Thyroid gland (tissue), 4 donors: ENCODE measurements at regions not wholly inside any gene's neighbourhood (a gene's known extent, or its start where the extent isn't known, plus 50 kb on each side); places are given as distances from the start of the nearest gene placed in this dataset.
"Not testable (repeated sequence)": the region's sequence is repeated elsewhere in the genome, so short reads cannot be mapped to it uniquely, and the experiment has no call there.

ENCODE experiments used
- DNase-seq, 2 donors: peaks; one replicate each; pipeline ENCODE4 v3.0.0-alpha.2; 2019
- H3K27ac ChIP-seq, 3 donors: fragments of 200-600 bp; sonication (generic); 1 replicate in 2 of 3; 2 replicates in 1 of 3; pipeline ENCODE4 v1.5.1; 2016 to 2019; ENCODE audit warnings: mild to moderate bottlenecking in 1 of 3, moderate library complexity in 1 of 3
- H3K27me3 ChIP-seq: fragments of 200-600 bp; sonication (generic); one replicate; pipeline ENCODE4 v1.5.1; 2019
- H3K36me3 ChIP-seq, 2 donors: fragments of 200-600 bp; sonication (generic); one replicate each; pipeline ENCODE4 v1.5.1; 2016 to 2019
- H3K4me1 ChIP-seq, 2 donors: fragments of 200-600 bp; sonication (generic); one replicate each; pipeline ENCODE4 v1.5.1; 2017 to 2019
- H3K4me3 ChIP-seq, 3 donors: fragments of 200-600 bp; sonication (generic); replicated peaks in 1 of 3; 1 replicate in 2 of 3; 2 replicates in 1 of 3; pipeline ENCODE4 v1.5.1; 2016; ENCODE audit warnings: mild to moderate bottlenecking in 1 of 3
- H3K9me3 ChIP-seq: fragments of 200-600 bp; sonication (generic); one replicate; pipeline ENCODE4 v1.5.1; 2017
- CTCF ChIP-seq, 6 experiments: fragments of 200-600 bp in 3 of 6; fragments of 450-650 bp in 3 of 6; sonication (generic) in 3 of 6; IDR thresholded peaks; one replicate each; pipeline ENCODE4 v1.5.1; 2016 to 2019; ENCODE audit warnings: antibody characterized with exemption in 6 of 6, mild to moderate bottlenecking in 2 of 6, inconsistent platforms in 1 of 6, moderate library complexity in 1 of 6
- POLR2A ChIP-seq, 2 donors: fragments of 450-650 bp; IDR thresholded peaks; one replicate each; pipeline ENCODE4 v1.6.1; 2017; ENCODE audit warnings: antibody characterized with exemption in 2 of 2, mild to moderate bottlenecking in 2 of 2, moderate library complexity in 1 of 2
- WGBS, 2 donors: methylation state at CpG; one replicate each; pipeline ENCODE4 v1.1.5; 2017; 5-methylcytosine and 5-hydroxymethylcytosine counted together
- intact Hi-C: fragments of 100-400 bp; cut with DNase I; formaldehyde crosslinking; loops from one replicate; pipeline ENCODE4 v1.15.1; 2023

GRCh38 chr1:232737917-232738316 is 67.3 kb upstream of the MAP10 start:
- 77 to 84% methylated on average over 2 of the region's 2 CpGs for whole genome bisulfite sequencing, 2 donors

GRCh38 chr1:232743999-232744398 is 61.2 kb upstream of the MAP10 start:
- Histone ChIP-seq H3K36me3 (no peaks in the 10 kb centered on the region), H3K4me1 (no peaks in the 10 kb centered on the region), H3K27me3 (no peaks in the 10 kb centered on the region), H3K4me3 (no peak overlapping the region), H3K9me3 (no peaks in the 10 kb centered on the region), H3K27ac (no peak overlapping the region)
- no peak for DNase-seq
- intact Hi-C loops: no loop called here
- WGBS, 2 donors: 95 to 100% methylated on average over 1 of the region's 1 CpG
- TF ChIP-seq CTCF (IDR thresholded peaks at IDR 0.05): no peak
- no peak for TF ChIP-seq POLR2A (IDR thresholded peaks at IDR 0.05)

More at GRCh38 chr1:232737917-232738316, 67.3 kb upstream of the MAP10 start:
- TF ChIP-seq CTCF (IDR thresholded peaks at IDR 0.05): no peak
- no peak for TF ChIP-seq POLR2A (IDR thresholded peaks at IDR 0.05)
- H3K27me3 ChIP-seq: no peaks in the 10 kb centered on the region
- H3K4me3 ChIP-seq: no peak overlapping the region
- no peak for DNase-seq
- no peaks in the 10 kb centered on the region for H3K36me3 ChIP-seq
- H3K27ac ChIP-seq: no peak overlapping the region
- H3K4me1 ChIP-seq: no peaks in the 10 kb centered on the region
- no peaks in the 10 kb centered on the region for H3K9me3 ChIP-seq
- intact Hi-C loops: no loop called here

GRCh38 chr1:232744847-232745246 is 60.4 kb upstream of the MAP10 start:
- no peak overlapping the region for H3K27ac ChIP-seq
- H3K27me3 ChIP-seq: no peaks in the 10 kb centered on the region
- 91 to 96% methylated on average over 6 of the region's 6 CpGs for WGBS, 2 donors
- H3K9me3 ChIP-seq: no peaks in the 10 kb centered on the region
- DNase-seq: no peak
- H3K4me1 ChIP-seq: no peaks in the 10 kb centered on the region
- no peak for TF ChIP-seq POLR2A (IDR thresholded peaks at IDR 0.05)
- TF ChIP-seq CTCF (IDR thresholded peaks at IDR 0.05): no peak
- no peak overlapping the region for H3K4me3 ChIP-seq
- intact Hi-C loops: no loop called here
- H3K36me3 ChIP-seq: no peaks in the 10 kb centered on the region

GRCh38 chr1:232745698-232746097 is 59.5 kb upstream of the MAP10 start:
- H3K4me3 ChIP-seq, H3K36me3 ChIP-seq, H3K27me3 ChIP-seq, DNase-seq, H3K9me3 ChIP-seq, H3K4me1 ChIP-seq, H3K27ac ChIP-seq, intact Hi-C loops: not testable (repeated sequence)
- WGBS, 2 donors: 90 to 96% methylated on average over 2 of the region's 2 CpGs

- Histone ChIP-seq H3K4me3 (no peak overlapping the region), H3K36me3 (no peaks in the 10 kb centered on the region), H3K27ac (no peak overlapping the region), H3K9me3 (no peaks in the 10 kb centered on the region), H3K27me3 (no peaks in the 10 kb centered on the region), H3K4me1 (no peaks in the 10 kb centered on the region)
- intact Hi-C loops: no loop called here
- WGBS, 2 donors: 85 to 86% methylated on average over 8 of the region's 8 CpGs
- no peak for TF ChIP-seq CTCF (IDR thresholded peaks at IDR 0.05)
- no peak for TF ChIP-seq POLR2A (IDR thresholded peaks at IDR 0.05)
- DNase-seq: no peak
These were observed 56.3 kb upstream of the MAP10 start for GRCh38 chr1:232748910-232749368.
